ENCODE measurements at regions not wholly inside any gene's neighbourhood (a gene's known extent, or its start where the extent isn't known, plus 50 kb on each side); places are given as distances from the start of the nearest gene placed in this dataset.

DNA sequence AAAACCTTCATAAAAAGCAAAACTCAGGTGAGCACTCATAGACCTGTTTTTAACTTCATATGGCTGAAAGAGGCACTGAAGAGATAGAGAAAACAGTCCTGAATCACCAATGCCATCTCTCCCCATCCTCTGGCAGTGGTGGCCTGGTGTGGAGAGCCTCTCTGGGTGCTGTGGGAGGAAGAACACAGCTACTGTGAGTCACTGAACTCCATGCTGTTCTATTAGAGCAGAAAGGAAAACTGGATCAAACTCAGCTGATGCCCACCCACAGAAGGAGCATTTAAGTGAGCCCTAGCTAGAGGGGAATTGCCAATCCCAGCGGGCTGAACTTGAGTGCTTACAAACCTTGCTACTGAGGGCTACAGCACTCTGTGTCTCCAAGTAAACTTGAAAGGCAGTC, 115.3 kb upstream of the SESN3 start:
- no peaks in the 10 kb centered on the region for H3K9me3 ChIP-seq
- no peaks in the 10 kb centered on the region for H3K36me3 ChIP-seq
- no peak for TF ChIP-seq POLR2A (IDR thresholded peaks at IDR 0.05)
- TF ChIP-seq, protein P1, sequence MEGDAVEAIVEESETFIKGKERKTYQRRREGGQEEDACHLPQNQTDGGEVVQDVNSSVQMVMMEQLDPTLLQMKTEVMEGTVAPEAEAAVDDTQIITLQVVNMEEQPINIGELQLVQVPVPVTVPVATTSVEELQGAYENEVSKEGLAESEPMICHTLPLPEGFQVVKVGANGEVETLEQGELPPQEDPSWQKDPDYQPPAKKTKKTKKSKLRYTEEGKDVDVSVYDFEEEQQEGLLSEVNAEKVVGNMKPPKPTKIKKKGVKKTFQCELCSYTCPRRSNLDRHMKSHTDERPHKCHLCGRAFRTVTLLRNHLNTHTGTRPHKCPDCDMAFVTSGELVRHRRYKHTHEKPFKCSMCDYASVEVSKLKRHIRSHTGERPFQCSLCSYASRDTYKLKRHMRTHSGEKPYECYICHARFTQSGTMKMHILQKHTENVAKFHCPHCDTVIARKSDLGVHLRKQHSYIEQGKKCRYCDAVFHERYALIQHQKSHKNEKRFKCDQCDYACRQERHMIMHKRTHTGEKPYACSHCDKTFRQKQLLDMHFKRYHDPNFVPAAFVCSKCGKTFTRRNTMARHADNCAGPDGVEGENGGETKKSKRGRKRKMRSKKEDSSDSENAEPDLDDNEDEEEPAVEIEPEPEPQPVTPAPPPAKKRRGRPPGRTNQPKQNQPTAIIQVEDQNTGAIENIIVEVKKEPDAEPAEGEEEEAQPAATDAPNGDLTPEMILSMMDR (IDR thresholded peaks at IDR 0.05) = no peak
- H3K4me3 ChIP-seq = no peak overlapping the region
- H3K27ac ChIP-seq = no peak overlapping the region
- H3K4me1 ChIP-seq = no peaks in the 10 kb centered on the region
- no peak for DNase-seq
- H3K27me3 ChIP-seq = no peaks in the 10 kb centered on the region

DNA sequence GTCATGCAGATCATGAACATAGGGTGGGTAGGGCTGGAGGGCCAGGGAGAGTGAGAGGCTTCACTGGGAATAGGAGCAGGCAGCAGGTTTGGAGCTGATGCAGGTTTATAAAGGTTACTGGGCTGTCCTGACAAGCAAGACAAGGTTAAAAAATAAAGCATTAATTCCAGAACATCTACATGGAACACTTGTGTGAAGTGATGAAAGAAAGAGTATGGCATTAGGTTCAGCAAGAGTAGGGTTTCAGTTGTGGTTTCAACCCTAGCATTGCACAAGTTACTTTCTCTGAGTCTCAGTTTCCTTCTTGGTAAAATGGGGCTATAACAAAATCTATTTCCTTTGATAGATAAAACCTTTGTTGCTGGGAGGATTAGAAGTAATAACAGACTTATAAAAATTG, 114.6 kb upstream of the SESN3 start:
- H3K9me3 ChIP-seq = no peaks in the 10 kb centered on the region
- DNase-seq = no peak
- H3K27ac ChIP-seq = no peak overlapping the region
- TF ChIP-seq POLR2A (IDR thresholded peaks at IDR 0.05) = no peak
- TF ChIP-seq, protein P1 (IDR thresholded peaks at IDR 0.05) = no peak
- no peaks in the 10 kb centered on the region for H3K4me1 ChIP-seq
- H3K4me3 ChIP-seq = no peak overlapping the region
- H3K27me3 ChIP-seq = no peaks in the 10 kb centered on the region
- no peaks in the 10 kb centered on the region for H3K36me3 ChIP-seq

DNA sequence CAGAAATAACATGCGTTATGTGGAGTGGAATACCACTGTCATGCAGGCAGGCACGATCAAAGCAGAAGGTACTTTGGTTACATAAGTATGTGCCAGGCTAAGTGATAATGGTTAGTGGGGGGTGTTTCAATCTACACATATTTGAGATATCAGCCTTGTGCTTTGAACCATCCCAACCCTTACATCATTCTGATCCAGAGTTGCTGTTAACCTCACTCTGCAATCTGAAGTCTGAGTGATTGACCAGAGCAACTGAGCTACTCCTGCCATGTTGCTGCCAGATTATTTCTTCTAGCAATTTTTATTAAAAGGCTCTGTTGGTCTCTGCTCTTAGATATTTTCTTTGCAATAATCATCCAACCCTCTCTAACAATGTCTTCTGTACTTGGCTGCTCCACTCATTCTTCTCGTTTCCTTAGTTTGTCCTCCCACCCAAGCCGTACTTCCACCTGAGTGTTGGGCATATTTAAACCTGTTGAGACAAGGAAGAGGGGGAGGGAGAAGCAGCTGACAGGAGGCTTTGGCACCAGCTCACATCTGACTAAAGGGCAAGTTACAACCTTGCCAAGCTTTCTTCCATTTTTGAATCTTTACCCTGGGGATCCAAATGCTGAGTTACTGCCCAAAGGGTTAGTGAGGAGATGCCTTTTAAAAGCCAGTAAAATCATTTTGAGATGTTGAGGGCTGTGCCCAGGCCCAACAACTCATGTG, 114.1 kb upstream of the SESN3 start:
- H3K9me3 ChIP-seq = no peaks in the 10 kb centered on the region
- TF ChIP-seq, protein P1 (IDR thresholded peaks at IDR 0.05) = no peak
- TF ChIP-seq POLR2A (IDR thresholded peaks at IDR 0.05) = no peak
- no peaks in the 10 kb centered on the region for H3K4me1 ChIP-seq
- H3K36me3 ChIP-seq = no peaks in the 10 kb centered on the region
- DNase-seq = no peak
- H3K27me3 ChIP-seq = no peaks in the 10 kb centered on the region
- H3K4me3 ChIP-seq = no peak overlapping the region
- no peak overlapping the region for H3K27ac ChIP-seq

DNA sequence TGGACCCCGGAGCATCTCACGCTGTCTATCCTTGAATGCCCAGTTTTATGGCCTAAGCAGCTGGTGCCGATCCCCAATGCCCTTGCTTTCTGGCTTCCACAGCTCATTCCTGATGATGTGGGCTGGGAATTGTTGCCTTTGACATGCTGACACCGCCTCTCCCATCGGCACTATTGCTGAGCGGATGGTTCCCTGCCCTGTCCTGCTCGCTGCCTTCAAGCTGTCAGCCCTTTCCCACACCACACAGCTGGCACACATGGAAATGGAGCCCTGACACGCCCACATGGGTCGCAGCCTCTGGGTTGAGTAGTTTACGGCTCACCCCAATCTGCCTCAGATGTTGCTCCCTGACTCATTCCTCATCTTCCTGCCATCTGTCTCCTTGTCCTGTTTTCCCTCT, 110.2 kb upstream of the SESN3 start:
- DNase-seq = no peak
- H3K36me3 ChIP-seq = no peaks in the 10 kb centered on the region
- H3K4me1 ChIP-seq = peaks cover 0 to 14% (median 5%) of the 10 kb centered on the region in 4 donors
- no peak overlapping the region for H3K4me3 ChIP-seq
- H3K9me3 ChIP-seq = no peaks in the 10 kb centered on the region
- TF ChIP-seq, protein P1 (IDR thresholded peaks at IDR 0.05) = no peak
- TF ChIP-seq POLR2A (IDR thresholded peaks at IDR 0.05) = no peak
- H3K27ac ChIP-seq = no peak overlapping the region
- no peaks in the 10 kb centered on the region for H3K27me3 ChIP-seq

DNA sequence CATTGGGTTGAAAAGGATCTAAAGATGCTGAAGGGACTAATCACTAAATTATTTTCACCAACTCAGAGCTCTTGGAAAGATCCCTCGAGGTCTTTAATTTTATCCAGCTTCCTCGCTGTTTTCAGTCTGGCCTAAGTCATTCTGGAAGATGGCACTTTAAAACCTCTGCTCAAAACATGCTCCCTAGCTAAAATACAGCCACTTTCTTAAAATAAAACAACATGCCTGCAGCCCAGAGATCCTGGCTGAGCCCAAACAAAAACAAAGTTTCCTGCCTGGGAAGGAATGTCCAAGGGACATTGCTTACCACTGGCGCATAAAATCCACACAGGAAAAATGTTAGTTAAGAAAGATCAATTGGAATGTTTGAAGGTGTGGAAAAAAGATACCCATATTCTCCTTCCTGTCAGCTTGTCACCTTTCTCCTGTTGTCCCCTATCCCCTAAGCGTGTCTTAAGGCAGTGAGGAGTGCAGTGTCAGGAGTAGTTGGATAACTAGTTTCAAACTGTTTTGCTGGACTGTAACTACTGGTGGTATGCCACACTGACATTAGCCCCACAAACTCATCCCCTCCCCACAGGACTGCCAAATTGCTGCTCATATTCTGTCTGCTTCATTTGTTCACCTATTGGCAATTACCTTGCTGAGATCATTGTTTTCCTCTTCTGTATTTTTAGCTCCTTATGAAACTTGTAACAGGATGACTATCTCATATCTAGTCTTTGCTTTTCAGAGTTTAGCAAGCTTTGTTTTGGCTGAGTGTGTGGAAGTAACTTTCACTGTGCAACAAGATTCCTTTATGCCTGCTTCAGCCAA, 108.3 kb upstream of the SESN3 start:
- no peak for DNase-seq
- Histone ChIP-seq H3K36me3 (no peaks in the 10 kb centered on the region), H3K4me3 (no peak overlapping the region), H3K27me3 (no peaks in the 10 kb centered on the region), H3K27ac (peak overlapping the region in 3 of 4 donors; percentile 57 to 77 (median 67)), H3K4me1 (peaks cover 0 to 14% (median 5%) of the 10 kb centered on the region in 4 donors), H3K9me3 (no peaks in the 10 kb centered on the region)
- TF ChIP-seq, protein P1 (IDR thresholded peaks at IDR 0.05) = no peak
- TF ChIP-seq POLR2A (IDR thresholded peaks at IDR 0.05) = no peak

Measured in Peyer's patch (tissue), 4 donors.